Aorta (tissue), 5 donors: ENCODE measurements at regions not wholly inside any gene's neighbourhood (a gene's known extent, or its start where the extent isn't known, plus 50 kb on each side); places are given as distances from the start of the nearest gene placed in this dataset.
A peak's percentile ranks its signal among the peaks of the same experiment; 100 is the strongest.

Experiments
- ATAC-seq: fragments of 200-7000 bp; cut with Tn5 transposase; one replicate; pipeline ENCODE4 v1.9.1; 2022; ENCODE audit warnings: moderate library complexity; ENCODE audit not compliant: low FRiP score
- DNase-seq, 2 donors: peaks; one replicate each; pipeline ENCODE4 v3.0.0-alpha.2; 2020
- H3K27ac ChIP-seq, 2 donors: one replicate each; pipeline ENCODE4 v1.5.1; 2013; ENCODE audit warnings: low read length in 2 of 2, mild to moderate bottlenecking in 2 of 2, moderate library complexity in 2 of 2, control low read depth in 1 of 2, inconsistent platforms in 1 of 2, low read depth in 1 of 2
- H3K27me3 ChIP-seq, 2 donors: one replicate each; pipeline ENCODE4 v1.6.1; 2013; ENCODE audit warnings: control low read depth in 1 of 2, low read length in 1 of 2, mild to moderate bottlenecking in 1 of 2, moderate library complexity in 1 of 2; ENCODE audit not compliant: insufficient read depth in 2 of 2, control insufficient read depth in 1 of 2
- H3K36me3 ChIP-seq, 2 donors: one replicate each; pipeline ENCODE4 v1.6.1; 2013; ENCODE audit warnings: control low read depth in 1 of 2, low read length in 1 of 2, mild to moderate bottlenecking in 1 of 2; ENCODE audit not compliant: insufficient read depth in 2 of 2, control insufficient read depth in 1 of 2
- H3K4me1 ChIP-seq, 2 donors: one replicate each; pipeline ENCODE4 v1.6.1; 2013; ENCODE audit warnings: low read length in 2 of 2, control low read depth in 1 of 2, mild to moderate bottlenecking in 1 of 2, moderate library complexity in 1 of 2; ENCODE audit not compliant: insufficient read depth in 2 of 2, control insufficient read depth in 1 of 2
- H3K4me3 ChIP-seq, 2 donors: one replicate each; pipeline ENCODE4 v1.5.1; 2013; ENCODE audit warnings: low read length in 2 of 2, control low read depth in 1 of 2, mild to moderate bottlenecking in 1 of 2
- H3K9me3 ChIP-seq: one replicate; pipeline ENCODE4 v1.6.1; 2013; ENCODE audit warnings: mild to moderate bottlenecking, low read length; ENCODE audit not compliant: control insufficient read depth
- WGBS, 2 donors: extraction: QIAGEN DNeasy Blood & Tissue Kit; methylation state at CpG; one replicate each; pipeline ENCODE4 v1.1.7; 2013; 5-methylcytosine and 5-hydroxymethylcytosine counted together
- intact Hi-C, 2 donors: fragments of 100-400 bp; cut with DNase I; formaldehyde crosslinking; loops; one replicate each; pipeline versions ENCODE4 v1.14.2 to v1.15.0; 2022
- donor health status: healthy with polysubstance abuse.
- donor health status: Bipolar disorder and iron deficiency.
- donor health status: DM: no; HTN: no; CAD: no.
- donor health status: DM: no; HTN: no; CAD: no.
- donor health status: DM: yes; HTN: yes; CAD: no.

- intact Hi-C loops: no loop called here
- Histone ChIP-seq H3K4me3 (no peak overlapping the region), H3K4me1 (no peaks in the 10 kb centered on the region), H3K27ac (peak overlapping the region in 1 of 2 donors; percentile 28), H3K27me3 (no peaks in the 10 kb centered on the region), H3K9me3 (no peaks in the 10 kb centered on the region), H3K36me3 (no peaks in the 10 kb centered on the region)
- 29 to 32% methylated on average over 1 of the region's 1 CpG for WGBS, 2 donors
- DNase-seq (no peak), ATAC-seq (no peak)
These were observed 249.2 kb upstream of the RPS6KA3 start for GRCh38 chrX:20515841-20516461.

- Histone ChIP-seq H3K4me1 (no peaks in the 10 kb centered on the region), H3K9me3 (no peaks in the 10 kb centered on the region), H3K27me3 (no peaks in the 10 kb centered on the region), H3K27ac (no peak overlapping the region), H3K4me3 (no peak overlapping the region), H3K36me3 (no peaks in the 10 kb centered on the region)
- DNase-seq (no peak), ATAC-seq (no peak)
- intact Hi-C loops: no loop called here
- 19 to 21% methylated on average over 1 of the region's 1 CpG for WGBS, 2 donors
These were observed 247.6 kb upstream of the RPS6KA3 start for GRCh38 chrX:20514358-20514757.

GRCh38 chrX:20513185-20513584 lies 246.5 kb upstream of the RPS6KA3 start:
- no peak for ATAC-seq
- no peak for DNase-seq
- no peaks in the 10 kb centered on the region for H3K9me3 ChIP-seq
- H3K36me3 ChIP-seq: no peaks in the 10 kb centered on the region
- intact Hi-C loops: no loop called here
- H3K4me1 ChIP-seq: no peaks in the 10 kb centered on the region
- H3K27me3 ChIP-seq: no peaks in the 10 kb centered on the region
- no peak overlapping the region for H3K27ac ChIP-seq
- WGBS, 2 donors: 26 to 32% methylated on average over 3 of the region's 3 CpGs
- no peak overlapping the region for H3K4me3 ChIP-seq

- Histone ChIP-seq H3K9me3 (no peaks in the 10 kb centered on the region), H3K27ac (no peak overlapping the region), H3K4me3 (no peak overlapping the region), H3K27me3 (no peaks in the 10 kb centered on the region), H3K36me3 (no peaks in the 10 kb centered on the region), H3K4me1 (no peaks in the 10 kb centered on the region)
- ATAC-seq (no peak), DNase-seq (no peak)
- WGBS, 2 donors: 82 to 83% methylated on average over 5 of the region's 5 CpGs
- intact Hi-C loops: no loop called here
These were observed 245.1 kb upstream of the RPS6KA3 start for GRCh38 chrX:20511792-20512191.

- no peak for DNase-seq
- no peaks in the 10 kb centered on the region for H3K4me1 ChIP-seq
- 73 to 93% methylated on average over 2 of the region's 2 CpGs for whole genome bisulfite sequencing, 2 donors
- no peaks in the 10 kb centered on the region for H3K9me3 ChIP-seq
- H3K27me3 ChIP-seq: no peaks in the 10 kb centered on the region
- H3K36me3 ChIP-seq: no peaks in the 10 kb centered on the region
- H3K4me3 ChIP-seq: no peak overlapping the region
- no peak for ATAC-seq
- intact Hi-C loops: no loop called here
- H3K27ac ChIP-seq: no peak overlapping the region
These were observed 241.4 kb upstream of the RPS6KA3 start for GRCh38 chrX:20507901-20508620.

- no peak for DNase-seq
- intact Hi-C loops: no loop called here
- Histone ChIP-seq H3K36me3 (no peaks in the 10 kb centered on the region), H3K9me3 (no peaks in the 10 kb centered on the region), H3K27me3 (no peaks in the 10 kb centered on the region), H3K4me1 (no peaks in the 10 kb centered on the region), H3K27ac (no peak overlapping the region), H3K4me3 (no peak overlapping the region)
- no peak for ATAC-seq
These were observed 240.0 kb upstream of the RPS6KA3 start for GRCh38 chrX:20506739-20507138.

- Histone ChIP-seq H3K4me1 (no peaks in the 10 kb centered on the region), H3K27me3 (no peaks in the 10 kb centered on the region), H3K27ac (no peak overlapping the region), H3K36me3 (no peaks in the 10 kb centered on the region), H3K9me3 (no peaks in the 10 kb centered on the region), H3K4me3 (no peak overlapping the region)
- no peak for DNase-seq
- no peak for ATAC-seq
- intact Hi-C loops: no loop called here
These were observed 234.2 kb upstream of the RPS6KA3 start for GRCh38 chrX:20500949-20501348.

- Histone ChIP-seq H3K27ac (no peak overlapping the region), H3K27me3 (no peaks in the 10 kb centered on the region), H3K4me3 (no peak overlapping the region), H3K9me3 (no peaks in the 10 kb centered on the region), H3K36me3 (no peaks in the 10 kb centered on the region), H3K4me1 (no peaks in the 10 kb centered on the region)
- intact Hi-C loops: no loop called here
- ATAC-seq: no peak
- no peak for DNase-seq
- 45 to 47% methylated on average over 6 of the region's 6 CpGs for WGBS, 2 donors
These were observed 233.6 kb upstream of the RPS6KA3 start for GRCh38 chrX:20500171-20500865.

- DNase-seq: no peak
- intact Hi-C loops: no loop called here
These were observed 233.1 kb upstream of the RPS6KA3 start for GRCh38 chrX:20499763-20500162.

More at GRCh38 chrX:20499763-20500162, 233.1 kb upstream of the RPS6KA3 start:
- Histone ChIP-seq H3K4me3 (no peak overlapping the region), H3K27me3 (no peaks in the 10 kb centered on the region), H3K36me3 (no peaks in the 10 kb centered on the region), H3K27ac (no peak overlapping the region), H3K4me1 (no peaks in the 10 kb centered on the region), H3K9me3 (no peaks in the 10 kb centered on the region)
- ATAC-seq: no peak
